H1 (cell line): ENCODE measurements at regions not wholly inside any gene's neighbourhood (a gene's known extent, or its start where the extent isn't known, plus 50 kb on each side); places are given as distances from the start of the nearest gene placed in this dataset.
A peak's percentile ranks its signal among the peaks of the same experiment; 100 is the strongest.

ENCODE experiments used
- CTCF ChIA-PET: fragments of 300-600 bp; sonication (Branson Sonifier 250); formaldehyde crosslinking; loops from one replicate; lab custom pipeline; 2021; ENCODE audit not compliant: partially characterized antibody; lab: Charles Lee
- POLR2A ChIA-PET: fragments of 300-600 bp; sonication (Branson Sonifier 250); formaldehyde crosslinking; loops from one replicate; lab custom pipeline; 2021; ENCODE audit warnings: inconsistent platforms; ENCODE audit not compliant: partially characterized antibody; lab: Charles Lee
- DNase-seq, 2 experiments: peaks; one replicate each; pipeline versions ENCODE4 v3.0.0 to v3.0.0-alpha.2; 2010 to 2022; ENCODE audit warnings: low spot score in 2 of 2, low read depth in 1 of 2, mixed read lengths in 1 of 2
- FAIRE-seq: peaks from 2 replicates; lab custom pipeline; 2011; peaks lifted over from hg19 to GRCh38; lab: Jason Lieb, UNC
- H2AFZ ChIP-seq: 2 replicates; pipeline ENCODE4 v1.8.1; 2012; ENCODE audit warnings: low read length, inconsistent platforms
- H2AK5ac ChIP-seq: 2 replicates; pipeline ENCODE4 v1.6.1; 2013; ENCODE audit warnings: low read depth, low read length
- H2BK120ac ChIP-seq: replicated peaks from 2 replicates; pipeline ENCODE3; 2013; ENCODE audit warnings: low read depth, low read length, inconsistent platforms
- H2BK12ac ChIP-seq: 2 replicates; pipeline ENCODE4 v1.6.1; 2013; ENCODE audit warnings: low read depth, low read length
- H2BK15ac ChIP-seq: 2 replicates; pipeline ENCODE4 v1.6.1; 2013; ENCODE audit warnings: low read length
- H2BK20ac ChIP-seq: 2 replicates; pipeline ENCODE4 v1.6.1; 2013; ENCODE audit warnings: low read length
- H2BK5ac ChIP-seq: 2 replicates; pipeline ENCODE4 v1.6.1; 2013; ENCODE audit warnings: low read depth, low read length
- H3K14ac ChIP-seq: 2 replicates; pipeline ENCODE4 v1.6.1; 2013; ENCODE audit warnings: inconsistent platforms; ENCODE audit not compliant: insufficient read length
- H3K18ac ChIP-seq: 2 replicates; pipeline ENCODE4 v1.6.1; 2013; ENCODE audit warnings: low read length; ENCODE audit errors: extremely low read depth
- H3K23ac ChIP-seq: 2 replicates; pipeline ENCODE4 v1.6.1; 2013; ENCODE audit warnings: inconsistent platforms; ENCODE audit not compliant: insufficient read length
- H3K23me2 ChIP-seq: 2 replicates; pipeline ENCODE4 v1.6.1; 2013; ENCODE audit warnings: low read depth, low read length
- H3K27ac ChIP-seq: 2 replicates; pipeline ENCODE4 v1.6.1; 2011; ENCODE audit warnings: low read depth, low read length, inconsistent platforms
- H3K27me3 ChIP-seq, 4 experiments: replicated peaks in 1 of 4; 1 replicate in 1 of 4; 2 replicates in 3 of 4; pipeline versions ENCODE4 v1.6.1 to v1.8.1; 2011 to 2013; ENCODE audit warnings: low read length in 3 of 4, mild to moderate bottlenecking in 3 of 4, inconsistent platforms in 2 of 4, mixed read lengths in 2 of 4, moderate library complexity in 1 of 4; ENCODE audit not compliant: control insufficient read depth in 3 of 4, insufficient read depth in 3 of 4; ENCODE audit errors: extremely low read depth in 1 of 4
- H3K36me3 ChIP-seq, 4 experiments: 2 replicates each; pipeline versions ENCODE4 v1.6.1 to v1.8.1; 2011 to 2013; ENCODE audit warnings: mild to moderate bottlenecking in 4 of 4, low read length in 3 of 4, moderate library complexity in 2 of 4, control low read depth in 1 of 4, inconsistent platforms in 1 of 4; ENCODE audit not compliant: insufficient read depth in 4 of 4, control insufficient read depth in 2 of 4
- H3K4ac ChIP-seq: replicated peaks from 2 replicates; pipeline ENCODE3; 2013; ENCODE audit warnings: low read length, low read depth, mixed read lengths, inconsistent platforms; ENCODE audit not compliant: insufficient read length
- H3K4me1 ChIP-seq, 4 experiments: replicated peaks in 1 of 4; 1 replicate in 1 of 4; 2 replicates in 3 of 4; pipeline versions ENCODE4 v1.6.1 to v1.8.1; 2011 to 2013; ENCODE audit warnings: low read length in 3 of 4, inconsistent platforms in 2 of 4, mixed read lengths in 1 of 4; ENCODE audit not compliant: insufficient read depth in 4 of 4, control insufficient read depth in 3 of 4
- H3K4me2 ChIP-seq, 2 experiments: 2 replicates each; pipeline versions ENCODE4 v1.6.1 to v1.8.1; 2011 to 2013; ENCODE audit warnings: low read depth in 2 of 2, low read length in 2 of 2, control low read depth in 1 of 2, inconsistent platforms in 1 of 2, mild to moderate bottlenecking in 1 of 2; ENCODE audit not compliant: insufficient read depth in 1 of 2
- H3K4me3 ChIP-seq, 4 experiments: fragments of 200-600, 300-600 bp in 1 of 4; sonication (generic), shearing (Covaris generic), sonication (Bioruptor Twin) in 1 of 4; 2 replicates each; pipeline versions ENCODE4 v1.5.1 to v1.8.1; 2011 to 2016; ENCODE audit warnings: low read length in 4 of 4, low read depth in 3 of 4, control low read depth in 2 of 4, inconsistent platforms in 2 of 4, mild to moderate bottlenecking in 2 of 4, mixed read lengths in 1 of 4, moderate library complexity in 1 of 4; ENCODE audit not compliant: insufficient read depth in 2 of 4; ENCODE audit errors: extremely low read depth in 1 of 4
- H3K56ac ChIP-seq: replicated peaks from 2 replicates; pipeline ENCODE3; 2013; ENCODE audit warnings: low read depth, mild to moderate bottlenecking, mixed read lengths, low read length, inconsistent platforms; ENCODE audit not compliant: insufficient read length
- H3K79me1 ChIP-seq: 2 replicates; pipeline ENCODE4 v1.6.1; 2013; ENCODE audit warnings: low read depth, low read length, control low read depth
- H3K79me2 ChIP-seq, 2 experiments: 2 replicates each; pipeline versions ENCODE4 v1.6.1 to v1.8.1; 2012 to 2013; ENCODE audit warnings: low read length in 2 of 2, mild to moderate bottlenecking in 2 of 2, inconsistent platforms in 1 of 2; ENCODE audit not compliant: insufficient read depth in 2 of 2, control insufficient read depth in 1 of 2
- H3K9ac ChIP-seq, 4 experiments: replicated peaks in 1 of 4; 1 replicate in 1 of 4; 2 replicates in 3 of 4; pipeline versions ENCODE4 v1.6.1 to v1.8.1; 2011 to 2013; ENCODE audit warnings: low read depth in 3 of 4, low read length in 3 of 4, control low read depth in 2 of 4, mild to moderate bottlenecking in 2 of 4, moderate library complexity in 2 of 4, inconsistent platforms in 1 of 4; ENCODE audit errors: extremely low read depth in 1 of 4
- H3K9me3 ChIP-seq, 2 experiments: 2 replicates each; pipeline versions ENCODE4 v1.6.1 to v1.8.1; 2012 to 2013; ENCODE audit warnings: mild to moderate bottlenecking in 2 of 2, moderate library complexity in 2 of 2, control low read depth in 1 of 2, inconsistent platforms in 1 of 2, low read depth in 1 of 2, low read length in 1 of 2, mixed read lengths in 1 of 2; ENCODE audit not compliant: insufficient read depth in 2 of 2
- H4K20me1 ChIP-seq, 2 experiments: replicated peaks in 1 of 2; 2 replicates each; pipeline versions ENCODE3 to v1.8.1; 2011 to 2013; ENCODE audit warnings: inconsistent platforms in 2 of 2, low read length in 2 of 2, mild to moderate bottlenecking in 1 of 2; ENCODE audit not compliant: insufficient read depth in 2 of 2, control insufficient read depth in 1 of 2
- H4K5ac ChIP-seq: 2 replicates; pipeline ENCODE4 v1.6.1; 2013; ENCODE audit warnings: low read length, low read depth, mixed read lengths, inconsistent platforms; ENCODE audit not compliant: insufficient read length
- H4K8ac ChIP-seq: 2 replicates; pipeline ENCODE4 v1.8.0; 2013; ENCODE audit warnings: mild to moderate bottlenecking, moderate library complexity, low read length, inconsistent platforms; ENCODE audit not compliant: insufficient read depth; ENCODE audit errors: extremely low read depth
- H4K91ac ChIP-seq: replicated peaks from 2 replicates; pipeline ENCODE3; 2013; ENCODE audit warnings: low read length, mixed read lengths, inconsistent platforms; ENCODE audit not compliant: insufficient read length
- KDM1A ChIP-seq: fragments of 200-600, 300-600 bp; sonication (generic); IDR thresholded peaks from 2 replicates; pipeline ENCODE4 v1.7.1; 2016; ENCODE audit warnings: mild to moderate bottlenecking, low read length, borderline replicate concordance
- KDM5A ChIP-seq: fragments of 200-600 bp; IDR thresholded peaks from 2 replicates; pipeline ENCODE4 v1.7.1; 2012; ENCODE audit warnings: mild to moderate bottlenecking, low read length, inconsistent platforms, mixed read lengths
- POU5F1 ChIP-seq: IDR thresholded peaks from 2 replicates; pipeline ENCODE4 v1.6.1; 2011; ENCODE audit warnings: low read depth, mild to moderate bottlenecking, low read length, moderate library complexity
- SIN3A ChIP-seq, 2 experiments: IDR thresholded peaks in 1 of 2; conservative IDR thresholded peaks in 1 of 2; 2 replicates each; pipeline ENCODE4 v1.6.1; 2011 to 2012; ENCODE audit warnings: low read length in 2 of 2, improper control_type of control experiment in 1 of 2, low read depth in 1 of 2, mild to moderate bottlenecking in 1 of 2
- SP1 ChIP-seq: IDR thresholded peaks from 2 replicates; pipeline ENCODE4 v1.6.1; 2011; ENCODE audit warnings: low read depth, low read length
- SP4 ChIP-seq: IDR thresholded peaks from 2 replicates; pipeline ENCODE4 v1.6.1; 2012; ENCODE audit warnings: low read length, inconsistent platforms
- TAF7 ChIP-seq: optimal IDR thresholded peaks from 2 replicates; pipeline ENCODE3; 2011; ENCODE audit warnings: low read depth, mild to moderate bottlenecking, inconsistent platforms, low read length, moderate library complexity, borderline replicate concordance
- WGBS, 2 experiments: shearing (Covaris generic) in 1 of 2; methylation state at CpG; one replicate each; pipeline versions ENCODE4 v1.1.6 to v1.1.7; 2013 to 2015; ENCODE audit warnings: low lambda C conversion rate in 2 of 2, mixed read lengths in 2 of 2, inconsistent platforms in 1 of 2, low coverage in 1 of 2, missing lambda C conversion rate in 1 of 2; ENCODE audit not compliant: insufficient replicate concordance in 2 of 2, insufficient coverage in 1 of 2, insufficient read length in 1 of 2; ENCODE audit errors: extremely low coverage in 1 of 2, missing lambda C conversion rate in 1 of 2; 5-methylcytosine and 5-hydroxymethylcytosine counted together

GRCh38 chr4:126004941-126005340, 690.2 kb downstream of the FAT4 start:
- Histone ChIP-seq H3K9ac (no peak overlapping the region), H2BK20ac (no peak overlapping the region), H3K56ac (no peak overlapping the region), H2BK5ac (no peak overlapping the region), H2BK12ac (no peak overlapping the region), H3K4me1 (no peaks in the 10 kb centered on the region), H3K4me3 (no peak overlapping the region), H2BK120ac (no peak overlapping the region), H3K14ac (no peak overlapping the region), H2BK15ac (no peak overlapping the region), H4K91ac (no peak overlapping the region), H3K23ac (no peak overlapping the region), H2AK5ac (no peak overlapping the region), H3K18ac (no peak overlapping the region), H3K79me1 (no peaks in the 10 kb centered on the region), H3K27me3 (no peaks in the 10 kb centered on the region), H3K4me2 (no peak overlapping the region), H3K79me2 (no peaks in the 10 kb centered on the region), H3K9me3 (no peaks in the 10 kb centered on the region), H2AFZ (peak overlapping the region; percentile 10; the same call in 1 of the 2 replicates), H3K4ac (no peak overlapping the region), H3K36me3 (no peaks in the 10 kb centered on the region), H4K5ac (no peak overlapping the region), H3K23me2 (no peaks in the 10 kb centered on the region)
- WGBS, 2 experiments, result 75% methylated on average over 4 of the region's 4 CpGs; no CpG with 5 or more reads in 1 of the 2 experiments
- no peak for DNase-seq
- POLR2A ChIA-PET, result no interaction called here
- CTCF ChIA-PET, result interaction anchor here (1.4 kb wide), 1 partner anchor 8 kb away, joined by 3 read pairs; no protein-coding TSS in a partner anchor
- FAIRE-seq, result no peak
- TF ChIP-seq POU5F1, result no peak
- TF ChIP-seq TAF7, result no peak
- TF ChIP-seq SIN3A (conservative IDR thresholded peaks at IDR 0.05 in 1 of 2, IDR thresholded peaks at IDR 0.05 in 1 of 2; ENCODE audit: low read depth in 1 of 2, low read length in 2 of 2), result no peak
- TF ChIP-seq SP4, result no peak
- TF ChIP-seq KDM1A, result no peak
- no peak for TF ChIP-seq SP1
- TF ChIP-seq KDM5A, result no peak
- TF ChIP-seq, all 59 proteins: peak for 0
- Histone ChIP-seq H3K27ac (no peak overlapping the region), H4K20me1 (no peaks in the 10 kb centered on the region), H4K8ac (no peak overlapping the region)
